ENCODE measurements at regions not wholly inside any gene's neighbourhood (a gene's known extent, or its start where the extent isn't known, plus 50 kb on each side); places are given as distances from the start of the nearest gene placed in this dataset.
"Not testable (repeated sequence)": the region's sequence is repeated elsewhere in the genome, so short reads cannot be mapped to it uniquely, and the experiment has no call there.

DNA sequence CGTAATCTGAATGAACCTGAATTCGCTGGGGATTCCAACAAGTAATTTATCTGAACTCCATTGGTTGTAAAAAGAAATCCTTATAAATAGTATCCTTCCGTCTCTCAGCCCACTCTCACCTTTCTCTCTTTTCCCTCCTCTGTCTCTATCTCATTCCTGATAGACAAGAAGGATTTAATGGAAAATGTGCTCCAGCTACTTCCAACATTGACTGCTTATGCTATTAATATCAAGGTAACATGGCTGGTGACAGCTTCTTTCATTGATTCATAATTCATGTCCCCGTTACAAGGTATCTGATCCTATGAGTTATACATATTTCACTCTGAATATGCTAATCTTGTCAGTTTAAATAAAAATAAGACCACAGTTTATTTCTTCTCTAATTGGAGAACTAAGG is 326.8 kb downstream of the RASEF start:
- ATAC-seq (no peak), DNase-seq (ENCODE audit: missing footprints) (no peak)
- intact Hi-C loops (cut with DNase I): no loop called here

DNA sequence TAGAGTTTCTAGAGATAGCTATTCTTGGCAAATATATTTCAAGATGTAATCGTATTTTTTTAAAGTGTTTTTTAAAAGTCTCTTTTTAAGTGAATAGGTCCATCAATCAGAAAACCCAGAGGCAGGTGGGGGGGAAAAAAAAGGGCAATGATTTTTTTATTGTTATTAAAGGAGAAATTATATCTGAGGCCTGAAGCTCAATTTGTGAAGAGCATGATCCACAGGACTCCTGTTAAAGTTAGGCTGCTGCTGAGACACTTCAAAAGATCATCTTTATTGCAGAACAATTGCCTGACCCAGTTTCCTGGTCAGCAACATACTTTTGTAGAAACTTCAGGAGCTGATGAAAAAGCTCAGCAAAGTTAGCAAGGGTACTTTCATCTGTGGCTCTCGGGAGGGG is 326.2 kb downstream of the RASEF start:
- DNase-seq (ENCODE audit: missing footprints) (no peak), ATAC-seq (no peak)
- intact Hi-C loops (cut with DNase I): no loop called here

DNA sequence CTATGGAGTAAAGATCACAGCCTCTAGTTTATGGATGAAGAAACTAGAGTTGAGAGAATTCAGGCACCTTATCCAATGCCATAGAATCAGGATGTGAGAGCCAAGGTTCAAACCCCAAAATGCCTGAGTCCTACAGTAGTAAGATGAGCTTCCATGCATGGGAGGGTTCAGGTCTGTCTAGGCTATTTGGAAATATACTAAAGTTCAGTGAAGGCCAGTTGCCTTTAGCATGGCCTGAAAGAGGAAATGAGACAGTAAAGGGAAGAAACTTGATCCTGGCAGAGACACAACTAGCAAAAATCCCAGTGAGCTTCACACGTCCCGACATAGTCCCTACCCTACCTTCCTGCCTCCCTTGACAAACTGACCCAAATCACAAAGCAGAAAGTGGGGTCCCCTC is 317.0 kb downstream of the RASEF start:
- ATAC-seq: no peak
- intact Hi-C loops (cut with DNase I): no loop called here
- no peak for DNase-seq (ENCODE audit: missing footprints)

DNA sequence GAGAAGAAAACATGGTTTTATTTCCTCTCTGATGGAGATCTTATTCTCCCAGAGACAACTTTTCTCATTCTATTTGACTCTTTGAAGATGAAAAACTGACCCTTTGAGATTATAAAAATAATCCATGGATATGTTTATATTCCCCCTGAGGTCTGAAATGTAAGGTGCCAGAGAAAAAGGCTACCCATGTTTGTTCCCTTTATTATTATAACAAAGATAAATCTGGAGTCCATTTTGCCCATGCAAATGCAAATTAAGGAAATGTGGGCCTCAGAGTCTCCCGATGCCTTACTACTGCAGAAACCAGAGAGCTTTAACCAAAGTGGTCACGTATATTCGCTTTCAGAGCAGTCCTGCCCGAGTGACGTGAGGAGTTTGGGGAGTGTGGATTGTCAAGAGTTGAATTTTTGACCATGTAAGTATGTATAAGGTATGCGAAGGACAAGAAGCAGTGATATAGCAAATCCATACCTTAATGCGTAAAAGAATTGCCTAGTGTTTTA is 312.5 kb downstream of the RASEF start:
- intact Hi-C loops (cut with DNase I): no loop called here
- no peak for ATAC-seq
- no peak for DNase-seq (ENCODE audit: missing footprints)

DNA sequence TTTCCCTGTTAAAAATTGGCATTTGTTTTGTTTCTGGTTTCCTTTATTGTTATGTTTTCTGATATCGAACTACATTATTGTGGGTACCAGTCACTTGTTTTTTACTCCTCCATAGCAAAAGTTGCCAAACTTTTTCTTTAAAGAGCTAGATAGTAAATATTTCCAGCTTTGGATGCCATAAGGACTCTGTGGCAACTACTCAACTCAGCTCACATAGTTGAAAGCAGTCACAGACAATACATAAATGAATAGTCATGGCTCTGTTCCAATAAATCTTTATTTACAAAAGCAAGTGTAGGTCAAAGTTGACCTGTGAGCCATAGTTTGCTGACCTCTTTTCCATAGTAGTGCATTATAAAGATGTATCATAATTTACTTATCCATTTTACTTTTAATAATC is 305.0 kb downstream of the RASEF start:
- ATAC-seq (no peak), DNase-seq (ENCODE audit: missing footprints) (no peak)
- intact Hi-C loops (cut with DNase I): no loop called here

DNA sequence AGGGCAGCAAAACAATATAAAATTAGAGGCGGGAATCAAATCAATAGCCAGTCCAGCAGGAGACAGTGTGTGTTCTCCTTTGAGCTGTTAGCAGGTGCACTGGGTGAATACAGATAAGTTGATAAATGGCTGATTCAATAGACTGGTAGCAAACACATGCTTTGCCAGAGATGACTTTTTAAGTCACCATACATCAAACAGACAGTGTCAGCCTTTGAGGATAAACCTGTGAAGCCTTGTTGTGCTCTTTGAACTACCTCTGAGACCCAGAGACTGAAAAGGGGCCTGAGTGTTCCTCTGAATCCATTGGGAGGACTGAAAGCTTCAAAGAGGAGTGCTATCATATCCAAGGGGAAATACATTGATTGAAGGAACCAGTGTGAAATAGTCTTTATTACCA is 301.9 kb downstream of the RASEF start:
- no peak for ATAC-seq
- intact Hi-C loops (cut with DNase I): no loop called here
- no peak for DNase-seq (ENCODE audit: missing footprints)

DNA sequence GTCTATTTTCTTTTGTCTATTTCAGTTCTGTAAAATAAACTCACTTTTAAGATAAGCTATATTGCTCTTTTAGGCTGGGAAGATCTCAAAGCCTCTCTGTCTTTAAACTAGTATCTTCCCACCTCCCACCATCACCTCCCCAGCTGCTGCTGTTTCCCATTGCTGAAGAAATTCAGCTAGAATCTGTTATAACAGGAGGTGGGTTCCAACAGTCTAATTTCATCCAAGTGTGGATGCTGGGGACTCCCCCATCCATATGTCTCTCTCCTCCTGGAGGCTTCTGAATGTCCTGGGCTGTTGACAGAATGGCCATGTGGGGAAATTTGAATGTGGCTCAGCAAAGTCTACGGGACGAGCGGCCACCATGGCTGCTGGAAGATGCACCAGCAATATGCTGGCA is 301.0 kb downstream of the RASEF start:
- ATAC-seq (no peak), DNase-seq (ENCODE audit: missing footprints) (no peak)
- intact Hi-C loops (cut with DNase I): no loop called here

DNA sequence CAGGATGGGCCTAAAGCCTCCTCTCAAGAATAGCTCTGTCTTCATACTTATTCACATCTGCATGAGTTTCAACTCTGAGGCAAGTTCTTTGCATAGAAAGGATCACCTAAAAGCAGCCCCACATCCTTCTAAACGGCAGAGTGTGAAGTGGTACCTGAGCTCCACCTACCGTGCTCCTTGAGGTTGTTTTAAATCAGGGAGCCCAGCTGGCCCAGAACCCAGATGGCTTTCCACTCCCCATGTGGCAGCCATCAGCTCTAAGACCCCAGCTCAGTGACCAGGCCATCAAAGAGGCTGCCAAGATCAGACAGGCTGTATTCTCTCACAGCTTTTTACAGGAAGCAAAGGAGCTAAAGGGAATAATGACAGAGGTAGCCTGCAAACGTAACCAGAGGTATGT is 299.3 kb downstream of the RASEF start:
- intact Hi-C loops (cut with DNase I): no loop called here
- DNase-seq (ENCODE audit: missing footprints): no peak
- ATAC-seq: no peak

DNA sequence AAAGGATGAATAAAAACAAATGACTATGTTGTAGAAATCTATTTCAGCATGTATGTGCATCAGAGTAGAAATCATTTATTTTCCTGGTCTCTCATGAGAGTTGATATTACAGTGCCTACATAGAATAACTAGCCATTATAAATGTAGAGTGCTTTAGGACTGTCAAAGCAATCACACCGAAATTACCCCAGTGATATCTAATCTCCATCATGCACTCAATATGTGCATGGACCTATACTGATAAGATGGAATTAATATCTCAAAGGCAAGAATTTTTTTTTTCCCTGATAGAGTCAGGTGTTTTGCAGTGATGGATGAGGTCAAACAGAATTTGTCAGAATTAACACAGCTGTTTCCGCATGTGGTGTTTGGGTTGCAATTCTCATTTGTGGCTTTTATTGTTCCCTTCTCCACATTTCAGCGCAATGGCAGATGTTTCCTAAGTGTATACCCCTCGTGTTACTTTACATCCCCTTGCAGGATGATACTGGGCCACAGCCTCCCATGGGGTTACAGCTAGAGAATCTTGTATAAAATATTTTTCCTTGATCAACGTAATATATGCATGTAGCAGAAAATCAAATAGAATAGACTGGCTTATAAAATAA is 298.8 kb downstream of the RASEF start:
- DNase-seq (ENCODE audit: missing footprints) (no peak), ATAC-seq (no peak)
- intact Hi-C loops (cut with DNase I): no loop called here

DNA sequence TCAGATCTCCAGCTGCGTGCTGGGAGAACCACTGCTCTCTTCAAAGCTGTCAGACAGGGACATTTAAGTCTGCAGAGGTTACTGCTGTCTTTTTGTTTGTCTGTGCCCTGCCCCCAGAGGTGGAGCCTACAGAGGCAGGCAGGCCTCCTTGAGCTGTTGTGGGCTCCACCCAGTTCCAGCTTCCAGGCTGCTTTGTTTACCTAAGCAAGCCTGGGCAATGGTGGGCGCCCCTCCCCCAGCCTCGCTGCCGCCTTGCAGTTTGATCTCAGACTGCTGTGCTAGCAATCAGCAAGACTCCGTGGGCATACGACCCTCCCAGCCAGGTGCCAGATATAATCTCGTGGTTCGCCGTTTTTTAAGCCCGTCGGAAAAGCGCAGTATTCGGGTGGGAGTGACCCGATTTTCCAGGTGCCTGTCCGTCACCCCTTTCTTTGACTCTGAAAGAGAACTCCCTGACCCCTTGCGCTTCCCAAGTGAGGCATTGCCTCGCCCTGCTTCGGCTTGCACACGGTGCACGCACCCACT is 288.2 kb downstream of the RASEF start:
- intact Hi-C loops (cut with DNase I); ATAC-seq: not testable (repeated sequence)

DNA sequence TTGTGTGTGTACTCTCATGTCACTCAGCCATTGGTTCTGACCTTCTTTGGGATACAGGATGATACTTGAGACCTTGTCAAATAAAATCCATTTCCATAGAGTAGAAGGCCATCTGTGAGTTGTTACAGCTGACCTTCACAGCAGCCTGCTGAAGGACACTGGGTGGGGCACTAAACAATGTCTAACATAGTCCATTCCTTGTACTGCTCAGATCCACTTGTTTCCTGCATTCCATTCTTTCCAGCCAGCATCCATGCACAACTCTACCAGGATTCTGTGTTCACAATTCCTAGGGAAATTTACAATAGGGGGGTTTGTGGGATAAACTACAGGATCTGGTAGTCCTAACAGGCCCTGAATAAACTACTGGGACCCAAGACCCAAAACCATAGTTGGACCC is 286.4 kb downstream of the RASEF start:
- intact Hi-C loops (cut with DNase I): no loop called here
- no peak for DNase-seq (ENCODE audit: missing footprints)
- ATAC-seq: no peak

More for the DNA sequence above, 288.2 kb downstream of the RASEF start:
- not testable (repeated sequence) for DNase-seq (ENCODE audit: missing footprints)

DNA sequence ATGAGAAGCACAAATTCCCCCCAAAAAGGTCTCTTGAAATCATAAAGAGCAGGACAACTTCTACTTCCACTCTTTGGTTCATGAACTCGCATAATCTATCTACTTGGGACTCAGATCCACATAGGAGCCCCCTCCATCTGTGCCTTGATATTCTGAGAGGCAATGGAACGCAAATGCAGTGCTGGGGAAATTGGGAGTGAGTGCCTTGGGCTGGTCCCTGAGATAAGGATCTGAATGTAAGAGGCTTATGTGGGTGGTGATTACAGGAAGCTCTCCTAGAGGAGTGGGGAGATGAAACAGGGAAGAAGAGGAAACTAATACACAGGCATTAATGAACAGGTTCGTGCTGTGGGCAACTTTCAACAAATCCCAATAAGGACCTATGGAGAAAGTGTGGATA is 285.6 kb downstream of the RASEF start:
- intact Hi-C loops (cut with DNase I): no loop called here
- ATAC-seq (no peak), DNase-seq (ENCODE audit: missing footprints) (no peak)

DNA sequence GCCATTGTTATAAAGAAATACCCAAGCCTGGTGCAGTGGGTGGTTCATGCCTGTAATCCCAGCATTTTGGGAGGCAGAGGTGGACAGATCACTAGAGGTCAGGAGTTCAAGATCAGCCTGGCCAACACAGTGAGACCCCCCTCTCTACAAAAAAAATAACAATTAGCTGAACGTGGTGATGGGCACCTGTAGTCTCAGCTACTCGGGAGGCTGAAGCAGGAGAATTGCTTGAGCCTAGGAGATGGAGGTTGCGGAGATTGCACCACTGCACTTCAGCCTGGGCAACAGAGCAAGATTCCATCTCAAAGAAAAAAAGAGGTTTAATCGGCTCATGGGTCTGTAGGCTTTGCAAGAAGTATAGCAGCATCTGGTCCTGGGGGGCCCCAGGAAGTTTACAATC is 284.0 kb downstream of the RASEF start:
- DNase-seq (ENCODE audit: missing footprints); intact Hi-C loops (cut with DNase I); ATAC-seq: not testable (repeated sequence)

DNA sequence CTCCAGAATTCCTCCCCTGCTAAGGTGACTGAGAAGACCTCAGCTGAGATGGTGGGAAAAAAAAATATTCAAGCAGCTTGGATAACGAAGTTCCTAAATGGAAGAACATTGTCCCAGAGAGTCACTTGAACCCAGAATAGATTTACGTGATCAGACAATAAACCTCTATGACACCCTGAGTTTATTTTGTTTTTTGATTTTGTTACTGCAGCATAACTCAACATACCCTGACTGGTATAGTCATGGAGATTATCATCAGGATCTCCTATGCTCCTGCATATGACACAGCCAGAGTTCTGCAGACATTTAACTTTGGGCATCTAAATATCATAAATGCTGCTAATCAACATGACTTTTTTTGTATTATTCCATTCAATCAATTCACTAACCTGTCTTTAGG is 282.9 kb downstream of the RASEF start:
- no peak for DNase-seq (ENCODE audit: missing footprints)
- no peak for ATAC-seq
- intact Hi-C loops (cut with DNase I): no loop called here

DNA sequence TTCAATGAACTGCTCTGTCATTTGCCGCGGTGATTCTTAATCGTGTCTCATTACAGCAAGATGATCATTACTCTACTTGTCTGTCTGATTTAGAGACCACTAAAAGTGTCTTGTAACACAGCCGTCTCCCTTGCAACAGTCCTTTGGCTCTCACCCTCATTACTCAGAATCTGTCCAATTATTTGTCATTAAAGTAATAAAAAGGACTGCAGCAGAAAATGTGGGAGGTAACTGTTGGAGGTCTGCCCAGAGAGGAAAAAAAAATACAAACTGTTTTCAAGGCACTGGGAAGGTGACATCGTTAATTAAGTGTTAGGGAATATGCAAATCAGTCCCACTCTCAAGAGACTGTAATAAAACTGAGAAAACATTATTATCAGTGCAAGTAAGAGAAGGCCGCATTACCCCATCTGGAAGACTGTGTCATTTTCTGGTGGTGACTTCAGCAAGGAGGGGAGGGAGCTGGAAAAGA is 281.0 kb downstream of the RASEF start:
- no peak for DNase-seq (ENCODE audit: missing footprints)
- ATAC-seq: no peak
- intact Hi-C loops (cut with DNase I): no loop called here

DNA sequence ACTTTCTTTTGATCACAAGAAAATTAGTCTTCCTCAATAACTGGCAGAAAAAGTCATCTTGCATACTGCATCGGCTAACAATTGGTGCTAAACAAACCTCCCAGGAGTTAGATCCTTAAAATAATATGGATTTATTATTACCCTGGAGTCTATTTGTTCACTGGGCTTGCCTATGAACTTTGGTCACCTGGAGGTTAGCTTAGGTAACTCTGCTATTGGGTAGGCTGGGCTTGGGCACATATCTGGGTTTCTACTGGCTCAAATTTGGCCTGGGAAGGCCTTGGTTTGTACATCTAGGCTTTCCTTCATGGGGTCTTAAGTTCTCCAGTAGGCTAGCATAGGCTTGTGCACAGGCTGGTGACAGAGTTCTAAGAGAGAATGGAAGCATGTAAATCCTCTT is 279.9 kb downstream of the RASEF start:
- DNase-seq (ENCODE audit: missing footprints): no peak
- no peak for ATAC-seq

DNA sequence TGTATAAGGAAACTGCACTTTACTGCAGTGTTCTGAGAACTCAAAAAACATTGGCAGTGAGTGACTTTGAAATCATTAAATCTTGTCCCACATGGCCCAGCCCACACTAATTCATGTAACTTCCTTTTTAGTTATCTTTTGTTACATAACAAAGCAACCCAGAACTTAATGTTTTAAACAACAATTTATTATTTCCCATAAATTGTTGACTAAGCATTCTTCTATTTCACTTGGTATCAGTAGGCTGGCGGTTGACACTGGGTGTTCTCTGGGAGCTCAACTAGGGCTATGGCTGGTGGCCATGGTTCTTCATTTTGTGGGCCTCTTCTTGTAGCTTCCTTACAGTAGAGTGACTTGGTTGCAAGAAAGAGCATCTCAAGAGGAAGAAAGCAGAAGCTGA is 278.4 kb downstream of the RASEF start:
- no peak for ATAC-seq
- intact Hi-C loops (cut with DNase I): no loop called here
- no peak for DNase-seq (ENCODE audit: missing footprints)

More for the DNA sequence above, 279.9 kb downstream of the RASEF start:
- intact Hi-C loops (cut with DNase I): no loop called here

DNA sequence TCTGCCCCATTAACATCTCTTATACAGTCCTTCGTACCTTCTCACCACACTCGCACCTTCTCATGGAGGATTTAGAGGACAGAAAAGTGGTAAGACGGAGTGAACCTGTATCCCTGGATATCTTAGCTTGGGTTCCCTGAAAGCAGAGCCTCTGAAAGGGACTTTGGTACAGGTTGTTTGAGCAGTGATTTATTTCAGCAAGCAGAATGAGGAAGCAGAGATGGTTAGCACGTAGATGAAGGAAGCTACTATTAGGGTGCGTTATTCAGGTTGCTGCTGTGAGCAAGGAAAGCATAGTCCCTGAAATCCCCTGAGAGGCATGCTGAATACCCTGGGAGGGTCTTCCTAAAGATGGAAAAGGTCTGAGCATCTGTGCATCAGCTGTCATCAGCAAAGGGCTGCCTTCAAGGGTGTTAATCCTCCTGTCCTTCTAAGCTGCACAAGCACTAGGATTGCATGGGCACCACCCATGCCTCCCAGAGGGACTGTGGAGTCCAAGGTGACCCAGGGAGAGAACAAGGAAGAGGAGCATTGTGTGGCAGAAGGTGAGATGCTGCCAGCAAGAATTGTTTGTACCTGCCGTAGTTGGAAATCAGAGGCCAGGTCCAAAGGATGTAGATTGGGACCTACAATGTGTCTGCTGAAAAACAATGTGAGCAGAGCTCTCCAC is 273.7 kb downstream of the RASEF start:
- no peak for ATAC-seq
- intact Hi-C loops (cut with DNase I): no loop called here
- DNase-seq (ENCODE audit: missing footprints): no peak

DNA sequence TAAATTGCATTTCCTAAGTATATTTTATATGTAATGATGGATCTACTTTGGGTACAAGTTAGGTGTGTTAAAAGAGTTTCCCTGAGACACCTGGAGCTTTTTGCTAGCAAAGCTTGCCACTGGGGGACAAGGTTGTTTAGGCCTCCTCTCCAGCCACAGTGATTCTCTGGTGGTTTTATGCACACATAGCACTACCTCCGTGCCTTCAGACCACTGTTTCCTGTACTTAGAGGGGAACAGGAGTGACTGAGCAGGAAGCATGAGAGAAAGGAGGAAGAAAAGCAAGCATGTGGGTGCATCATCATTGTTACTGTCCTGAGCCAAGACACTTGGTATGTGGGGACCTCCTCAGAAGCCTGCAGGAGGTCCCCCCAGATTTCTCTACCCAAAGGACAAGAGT is 272.1 kb downstream of the RASEF start:
- ATAC-seq: no peak

DNA sequence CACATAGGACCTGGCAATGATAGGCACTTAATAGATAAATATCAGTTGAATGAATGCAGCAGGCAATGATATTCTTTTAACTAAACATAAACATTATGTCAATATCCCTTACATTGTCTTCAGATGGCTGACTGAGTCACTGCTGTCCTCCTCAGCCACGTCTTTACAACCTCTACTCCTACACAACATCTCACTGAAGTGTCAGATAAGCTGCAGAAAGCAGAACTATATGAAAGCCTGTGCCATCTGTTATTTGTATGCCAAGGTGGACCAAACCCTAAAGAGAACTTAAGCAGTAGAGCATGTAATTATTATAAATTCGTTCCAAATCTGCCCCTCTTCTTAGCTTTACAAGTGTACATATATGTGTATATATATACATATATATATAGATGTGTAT is 271.2 kb downstream of the RASEF start:
- intact Hi-C loops (cut with DNase I): no loop called here
- ATAC-seq (no peak), DNase-seq (ENCODE audit: missing footprints) (no peak)

More for the DNA sequence above, 272.1 kb downstream of the RASEF start:
- intact Hi-C loops (cut with DNase I): no loop called here
- no peak for DNase-seq (ENCODE audit: missing footprints)
